Fibroblast of peridontal ligament (primary cell): ENCODE measurements at regions not wholly inside any gene's neighbourhood (a gene's known extent, or its start where the extent isn't known, plus 50 kb on each side); places are given as distances from the start of the nearest gene placed in this dataset.
A peak's percentile ranks its signal among the peaks of the same experiment; 100 is the strongest.
"Not testable (repeated sequence)": the region's sequence is repeated elsewhere in the genome, so short reads cannot be mapped to it uniquely, and the experiment has no call there.

ENCODE experiments used
- DNase-seq: peaks from one replicate; pipeline ENCODE4 v3.0.0-alpha.2; 2010; ENCODE audit errors: extremely low read depth

DNA sequence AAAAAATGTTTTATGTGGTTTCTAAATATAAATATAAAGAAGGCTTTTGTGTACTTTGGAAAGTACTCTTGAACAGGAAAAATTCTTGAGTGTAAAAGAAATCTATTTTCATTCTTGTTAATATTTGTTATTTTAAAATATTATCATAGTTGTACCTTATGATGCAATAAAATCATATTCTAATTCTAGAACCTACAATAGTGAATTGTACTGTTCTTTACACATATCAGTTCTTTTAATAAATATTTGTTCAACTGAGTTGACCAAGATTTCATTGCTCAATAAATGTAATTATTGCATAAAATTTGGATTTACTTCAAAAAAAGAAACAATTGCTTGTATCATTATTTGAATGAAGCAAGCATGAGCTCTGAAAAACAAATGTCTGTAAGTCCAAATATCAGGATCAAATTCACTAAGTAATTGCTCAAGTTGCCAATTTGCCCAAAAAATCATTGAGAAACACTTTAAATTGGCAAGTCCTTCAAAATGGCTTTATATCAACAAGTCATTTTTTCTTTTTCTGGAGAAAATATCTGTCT is 191.6 kb upstream of the SLC16A7 start:
- peak; percentile 6 for DNase-seq

DNA sequence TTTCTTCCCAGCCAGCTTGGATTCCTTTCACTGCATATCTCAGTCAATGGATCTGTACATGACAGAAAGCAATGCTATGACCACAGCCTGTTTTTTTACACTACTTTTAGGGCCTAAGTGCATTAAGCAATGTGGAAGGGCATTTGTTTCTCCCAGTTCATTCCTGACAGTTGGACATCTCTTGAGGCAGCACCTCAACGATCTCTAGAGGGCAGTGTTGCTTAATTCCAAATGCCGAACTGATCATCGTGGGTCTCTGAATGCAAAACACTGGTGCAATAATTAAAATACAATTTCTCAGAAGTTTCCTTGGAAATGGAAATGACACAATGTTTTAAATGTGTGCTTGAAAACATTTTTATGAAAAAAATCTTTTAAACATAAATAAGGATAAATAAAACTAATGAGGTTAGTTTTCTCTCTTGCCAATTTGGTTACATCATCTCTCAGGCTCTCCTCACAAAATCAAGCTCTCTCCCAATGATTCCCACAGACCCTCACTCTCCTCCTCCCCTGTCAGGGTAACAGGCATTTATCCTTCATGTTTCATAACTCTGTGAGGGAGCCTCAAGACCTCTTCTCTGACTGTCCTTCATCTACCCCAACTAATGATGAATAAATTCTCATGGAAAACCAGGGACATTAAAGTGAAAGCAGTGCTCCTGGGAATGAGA is 192.4 kb upstream of the SLC16A7 start:
- DNase-seq: peak; percentile 82

- DNase-seq: no peak
These were observed 194.0 kb upstream of the SLC16A7 start for GRCh38 chr12:59401862-59402261.

DNA sequence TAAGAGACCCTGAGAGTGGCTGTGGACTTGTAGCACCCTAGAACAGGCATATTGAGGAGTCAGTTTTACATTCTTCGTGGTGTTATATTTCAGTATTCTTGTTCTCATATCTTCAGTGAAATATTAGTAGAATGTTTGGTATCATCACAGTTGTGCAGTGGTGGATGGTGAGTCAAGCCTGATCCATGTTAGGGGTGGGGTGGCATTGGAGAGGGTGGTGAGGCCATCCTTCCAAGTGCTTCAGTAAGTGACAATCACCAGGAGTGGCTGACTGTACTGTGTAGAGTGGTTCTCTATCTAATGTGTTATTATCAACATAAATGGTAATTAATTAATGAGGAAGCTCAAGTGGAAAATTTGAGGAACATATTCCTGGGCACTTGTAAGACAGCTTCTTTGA is 197.7 kb upstream of the SLC16A7 start:
- DNase-seq: no peak

GRCh38 chr12:59396919-59397318 is 198.9 kb upstream of the SLC16A7 start:
- DNase-seq: no peak

DNA sequence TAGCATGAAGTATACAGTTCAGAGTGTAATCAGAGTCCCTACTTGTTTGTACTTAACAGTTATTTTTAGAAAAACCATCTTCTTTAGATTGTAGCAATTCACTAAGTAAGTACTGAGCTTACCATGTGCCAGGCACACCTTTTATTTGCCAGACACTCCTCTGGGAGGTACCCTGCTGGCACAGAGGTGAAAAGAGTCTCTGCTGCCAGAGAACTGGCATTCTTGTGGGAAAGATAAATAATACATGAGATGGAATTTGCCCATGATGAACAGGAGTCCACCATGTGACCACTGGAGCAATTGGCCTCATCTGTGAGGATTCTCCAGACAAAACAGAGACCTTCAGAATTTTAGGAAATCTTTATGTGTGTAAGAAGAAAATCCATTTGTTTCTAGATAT is 199.3 kb upstream of the SLC16A7 start:
- DNase-seq: no peak

- DNase-seq: not testable (repeated sequence)
These were observed 200.5 kb upstream of the SLC16A7 start for GRCh38 chr12:59395310-59395709.

GRCh38 chr12:59393506-59393905 is 202.3 kb upstream of the SLC16A7 start:
- DNase-seq: no peak

- no peak for DNase-seq
These were observed 205.8 kb upstream of the SLC16A7 start for GRCh38 chr12:59389968-59390576.

DNA sequence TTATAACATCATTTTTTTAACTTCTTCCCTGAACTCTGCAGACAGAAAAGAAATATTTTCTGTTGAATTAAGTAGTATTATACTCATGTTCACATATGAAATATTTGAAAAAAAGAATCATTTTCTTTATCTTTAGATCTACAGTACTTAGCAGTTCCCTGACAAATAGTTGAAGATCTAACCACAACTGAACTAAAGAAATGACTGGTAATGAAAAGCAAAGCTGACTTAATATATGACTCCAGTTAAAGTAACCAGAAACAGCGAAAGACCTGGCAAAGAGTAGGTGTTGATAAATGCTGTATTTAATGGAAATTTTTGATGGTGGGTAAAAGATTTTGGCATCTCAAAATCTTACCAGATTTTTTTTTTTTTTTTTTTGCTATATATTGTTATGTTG is 207.1 kb upstream of the SLC16A7 start:
- DNase-seq: no peak

DNA sequence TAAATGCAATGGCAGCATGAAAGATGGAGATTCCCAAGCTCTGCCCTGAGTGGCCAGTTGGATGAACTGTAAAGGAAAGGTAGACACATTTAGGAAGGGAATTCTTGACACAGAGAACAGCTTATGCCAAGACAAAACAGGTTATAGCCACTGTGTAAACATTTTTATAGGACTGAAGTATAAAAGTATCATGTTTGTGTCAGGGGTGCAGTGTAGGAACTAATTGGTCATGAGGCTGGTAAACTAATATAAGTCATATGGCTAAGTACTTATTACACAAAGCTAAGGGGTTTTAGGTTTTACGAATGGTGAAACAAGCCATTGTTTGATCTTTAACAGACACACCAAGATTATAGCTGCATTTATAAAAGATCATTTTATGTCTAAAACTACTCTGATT is 207.7 kb upstream of the SLC16A7 start:
- DNase-seq: no peak

DNA sequence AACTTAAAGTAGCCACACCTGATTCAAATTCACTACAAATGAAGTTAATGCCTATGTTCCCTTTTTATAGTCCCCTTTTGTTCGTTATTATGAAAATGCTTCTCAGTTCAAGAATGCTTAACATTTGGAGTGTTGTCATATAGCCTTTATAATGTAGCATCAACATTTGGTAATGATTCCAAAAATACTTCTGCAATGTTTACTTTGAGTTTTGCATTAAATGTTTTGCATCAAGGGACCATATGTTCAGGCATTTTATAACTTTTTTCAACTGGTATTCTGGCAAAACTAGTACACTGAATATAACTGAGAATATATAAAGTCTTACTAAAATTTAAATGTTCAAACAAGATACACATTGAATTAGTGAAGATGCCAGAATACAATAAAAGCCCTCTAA is 209.6 kb upstream of the SLC16A7 start:
- no peak for DNase-seq

DNA sequence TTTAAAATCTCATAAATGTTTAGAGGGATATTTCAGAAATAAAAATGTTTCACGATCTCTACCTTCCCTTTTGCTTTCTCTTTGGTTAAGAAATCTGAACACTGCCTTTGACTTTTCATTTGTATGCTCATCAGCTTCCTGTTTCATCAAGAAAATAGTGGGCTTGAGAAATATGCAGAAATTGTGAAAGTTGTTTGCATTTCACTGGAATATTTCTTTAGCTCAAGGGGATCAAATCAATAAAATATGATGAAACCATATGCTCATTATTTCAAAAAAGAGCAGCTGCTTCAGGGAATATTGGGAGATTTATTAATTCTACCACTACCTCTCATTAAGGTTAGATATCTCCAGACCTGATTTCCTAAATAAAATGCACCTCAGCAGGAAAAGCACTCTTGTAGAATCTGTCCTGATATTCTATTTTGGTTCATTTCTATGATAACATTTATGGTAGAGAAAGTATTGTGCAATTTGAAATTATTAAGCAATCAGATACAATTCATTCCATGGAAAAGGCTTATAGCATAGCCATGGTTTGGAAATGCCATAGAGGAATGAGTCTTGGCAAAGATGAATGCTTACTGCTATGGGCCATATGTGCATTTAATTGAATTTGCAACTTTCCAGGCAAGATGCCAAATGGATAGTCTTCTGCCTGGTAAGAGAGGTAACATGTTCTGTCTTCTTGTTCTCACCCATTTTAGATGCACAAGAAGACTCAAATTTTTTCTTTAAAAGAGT is 212.6 kb upstream of the SLC16A7 start:
- peak; percentile 42 for DNase-seq

DNA sequence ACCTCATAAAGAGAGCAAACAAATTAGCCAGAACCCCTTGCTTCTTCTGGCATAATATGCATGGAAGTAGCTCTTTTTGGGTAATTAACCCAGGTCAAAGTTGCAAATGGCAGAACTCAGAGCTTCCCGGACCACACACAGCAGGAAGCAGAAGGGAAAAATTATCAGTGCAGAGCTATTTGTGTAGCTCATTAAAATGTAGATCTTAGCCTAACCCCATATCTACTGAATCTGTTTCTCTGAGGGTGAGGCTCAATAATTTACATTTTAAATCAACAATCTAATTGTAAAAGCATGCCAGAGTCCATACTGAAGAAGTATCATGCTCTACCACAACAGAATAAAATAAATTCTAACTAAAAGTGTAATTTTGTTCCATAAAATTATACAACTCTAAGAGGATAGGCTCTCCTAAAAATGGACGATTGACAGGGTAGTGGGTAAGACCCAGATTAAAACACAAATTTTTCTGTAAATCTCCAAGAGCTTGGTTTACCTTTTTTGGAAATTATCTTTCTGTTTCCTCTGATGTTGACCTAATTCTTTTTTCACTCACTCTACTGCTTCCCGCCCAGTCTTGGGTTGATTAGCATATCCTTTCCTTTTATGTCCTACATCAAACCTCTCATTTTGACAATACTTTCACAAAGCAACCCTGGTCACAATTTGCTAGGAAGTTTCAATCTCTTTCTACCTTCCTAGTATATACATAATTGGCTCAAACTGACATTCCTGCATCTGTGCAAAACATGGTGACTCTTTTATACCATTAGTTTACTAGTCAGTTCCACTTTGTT is 213.3 kb upstream of the SLC16A7 start:
- DNase-seq: no peak

DNA sequence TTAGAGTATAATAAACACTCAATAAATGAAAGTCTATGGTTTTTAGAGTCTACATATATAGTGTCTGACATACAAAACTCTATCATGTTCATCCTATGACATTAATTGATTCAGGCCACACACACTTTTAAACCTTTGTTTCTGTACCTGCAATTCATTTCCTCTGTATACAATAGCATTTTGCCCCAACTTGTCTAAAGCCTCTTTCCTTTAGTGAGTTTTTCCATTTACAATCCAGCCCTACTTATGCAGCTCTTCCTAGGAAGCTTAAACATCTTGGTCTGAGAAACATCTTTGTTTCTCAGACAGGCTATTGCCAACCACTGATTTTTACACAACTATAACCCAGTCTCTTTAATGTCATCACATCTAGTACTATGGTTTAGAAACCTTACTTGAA is 214.7 kb upstream of the SLC16A7 start:
- DNase-seq: no peak

- no peak for DNase-seq
These were observed 220.2 kb upstream of the SLC16A7 start for GRCh38 chr12:59375633-59376032.

DNA sequence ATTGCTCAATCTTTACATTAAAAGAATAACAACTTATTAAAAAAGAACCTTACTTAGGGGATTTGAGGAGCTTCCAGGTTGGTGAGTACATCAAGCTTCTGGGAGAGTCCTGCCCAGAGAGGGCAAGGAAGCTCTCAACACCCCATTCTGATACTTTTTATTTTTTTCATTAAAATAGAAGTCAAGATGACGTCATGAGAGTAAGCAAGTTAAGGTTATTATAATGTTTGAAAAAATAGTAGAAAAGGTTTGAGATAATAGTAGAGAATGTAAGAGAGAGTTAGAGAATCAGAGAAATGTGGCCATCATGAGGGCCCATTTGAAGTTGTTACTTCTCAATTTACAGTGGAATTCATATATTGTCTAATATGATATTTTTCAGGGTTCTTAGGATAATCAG is 221.0 kb upstream of the SLC16A7 start:
- no peak for DNase-seq

DNA sequence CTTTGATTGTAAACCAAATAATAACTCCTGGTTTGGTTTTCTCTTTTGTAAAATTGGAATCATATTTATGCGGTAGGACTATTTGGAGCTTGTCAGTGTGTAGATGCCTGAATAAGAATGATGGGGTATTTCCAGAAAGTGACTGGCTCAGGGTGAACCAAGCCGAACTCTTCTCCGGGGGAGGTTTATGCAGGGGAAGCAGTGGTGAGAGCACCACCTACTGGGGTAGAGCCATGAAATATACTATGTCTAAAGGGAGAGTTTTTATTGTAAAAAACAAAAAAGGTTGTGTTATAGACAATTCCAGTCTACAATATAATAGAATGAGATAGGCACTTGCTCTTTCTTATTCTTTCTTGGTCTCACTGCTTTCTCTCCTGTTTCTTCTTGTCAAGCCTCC is 222.9 kb upstream of the SLC16A7 start:
- peak; percentile 2 for DNase-seq

DNA sequence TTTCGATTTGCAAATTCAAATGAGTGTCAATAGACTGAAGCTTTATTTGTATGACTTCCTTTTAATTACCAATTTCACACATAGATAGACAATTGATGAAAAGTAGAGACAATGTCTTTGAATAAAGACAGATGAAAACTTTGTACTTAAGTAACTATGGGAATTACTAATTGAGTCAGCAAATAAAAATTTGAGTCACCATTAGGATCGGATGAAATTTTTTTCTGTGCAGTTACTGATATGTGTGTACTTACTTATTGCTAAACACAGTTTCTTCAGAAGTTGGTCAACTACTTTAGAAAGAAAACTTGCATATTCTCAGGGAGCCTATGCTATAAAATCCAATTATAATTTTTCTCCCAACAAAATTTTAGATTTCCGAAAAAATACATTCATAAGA is 224.9 kb upstream of the SLC16A7 start:
- DNase-seq: no peak

- DNase-seq: no peak
These were observed 230.7 kb upstream of the SLC16A7 start for GRCh38 chr12:59365133-59365532.

- DNase-seq: no peak
These were observed 238.0 kb upstream of the SLC16A7 start for GRCh38 chr12:59357811-59358210.

- DNase-seq: not testable (repeated sequence)
These were observed 249.6 kb upstream of the SLC16A7 start for GRCh38 chr12:59346248-59346647.
